HEK293 (cell line): ENCODE measurements at regions not wholly inside any gene's neighbourhood (a gene's known extent, or its start where the extent isn't known, plus 50 kb on each side); places are given as distances from the start of the nearest gene placed in this dataset.

Source experiments
- CTCF ChIA-PET: fragments of 350-600 bp; formaldehyde crosslinking; extraction: SDS; loops from one replicate; lab custom pipeline; 2021; ENCODE audit warnings: antibody characterized with exemption; lab: Yijun Ruan, JAX
- POLR2A ChIA-PET: fragments of 300-600 bp; formaldehyde crosslinking; extraction: SDS; loops from one replicate; lab custom pipeline; 2020; ENCODE audit warnings: antibody characterized with exemption, inconsistent platforms; lab: Yijun Ruan, JAX
- H3K27ac ChIP-seq: fragments of 200-500 bp; sonication (Bioruptor generic); 2 replicates; pipeline ENCODE4 v1.5.1; 2014; ENCODE audit warnings: low read depth, low read length, control low read depth, inconsistent platforms; ENCODE audit errors: extremely low read depth
- H3K36me3 ChIP-seq, 2 experiments: fragments of 200-500 bp in 1 of 2; sonication (Bioruptor generic) in 1 of 2; 1 replicate in 1 of 2; 2 replicates in 1 of 2; pipeline ENCODE4 v1.5.1; 2014 to 2017; ENCODE audit warnings: inconsistent platforms in 2 of 2, low read length in 2 of 2; ENCODE audit not compliant: control insufficient read depth in 2 of 2, insufficient read depth in 1 of 2
- H3K4me1 ChIP-seq: fragments of 200-500 bp; sonication (Bioruptor generic); 2 replicates; pipeline ENCODE4 v1.5.1; 2014; ENCODE audit warnings: mild to moderate bottlenecking, low read length, inconsistent platforms; ENCODE audit not compliant: control insufficient read depth, insufficient read depth
- H3K4me3 ChIP-seq: 2 replicates; pipeline ENCODE4 v1.5.1; 2011; ENCODE audit warnings: low read depth, mild to moderate bottlenecking, control low read depth, low read length, moderate library complexity
- H3K9me3 ChIP-seq: fragments of 200-500 bp; sonication (Bioruptor generic); 2 replicates; pipeline ENCODE4 v1.5.1; 2014; ENCODE audit warnings: low read depth, low read length, inconsistent platforms; ENCODE audit not compliant: control insufficient read depth, insufficient read depth
- ATF2 ChIP-seq: fragments of 450-650 bp; formaldehyde crosslinking; IDR thresholded peaks from 2 replicates; pipeline ENCODE4 v1.5.1; 2016; ENCODE audit warnings: missing biosample characterization, missing genetic modification characterization, low read depth
- KLF17 ChIP-seq: fragments of 450-650 bp; formaldehyde crosslinking; IDR thresholded peaks from 2 replicates; pipeline ENCODE4 v1.5.1; 2016; ENCODE audit warnings: missing biosample characterization, missing genetic modification characterization
- SCRT2 ChIP-seq: fragments of 450-650 bp; formaldehyde crosslinking; IDR thresholded peaks from 2 replicates; pipeline ENCODE4 v1.5.1; 2016; ENCODE audit warnings: missing biosample characterization, missing genetic modification characterization
- ZBTB11 ChIP-seq: fragments of 450-650 bp; formaldehyde crosslinking; conservative IDR thresholded peaks from 2 replicates; pipeline ENCODE4 v1.5.1; 2016; ENCODE audit warnings: low read depth, missing biosample characterization, missing genetic modification characterization
- ZBTB26 ChIP-seq: fragments of 450-650 bp; formaldehyde crosslinking; optimal IDR thresholded peaks from 2 replicates; pipeline ENCODE3; 2016; ENCODE audit warnings: missing biosample characterization, mild to moderate bottlenecking, missing genetic modification characterization
- ZFP69B ChIP-seq: fragments of 450-650 bp; formaldehyde crosslinking; IDR thresholded peaks from 2 replicates; pipeline ENCODE4 v1.5.1; 2016; ENCODE audit warnings: missing biosample characterization, missing genetic modification characterization
- ZNF184 ChIP-seq: fragments of 450-650 bp; IDR thresholded peaks from 2 replicates; pipeline ENCODE4 v1.5.1; 2018; ENCODE audit warnings: missing biosample characterization, mild to moderate bottlenecking, missing genetic modification characterization
- ZNF2 ChIP-seq: fragments of 450-650 bp; formaldehyde crosslinking; IDR thresholded peaks from 2 replicates; pipeline ENCODE4 v1.5.1; 2016; ENCODE audit warnings: missing biosample characterization, missing genetic modification characterization
- ZNF24 ChIP-seq: fragments of 450-650 bp; formaldehyde crosslinking; IDR thresholded peaks from 2 replicates; pipeline ENCODE4 v1.5.1; 2016; ENCODE audit warnings: missing biosample characterization, missing genetic modification characterization
- ZNF350 ChIP-seq: fragments of 450-650 bp; formaldehyde crosslinking; IDR thresholded peaks from 2 replicates; pipeline ENCODE4 v1.5.0; 2017; ENCODE audit warnings: missing biosample characterization, mild to moderate bottlenecking, missing genetic modification characterization
- ZNF48 ChIP-seq: fragments of 450-650 bp; formaldehyde crosslinking; IDR thresholded peaks from 2 replicates; pipeline ENCODE4 v1.5.1; 2016; ENCODE audit warnings: missing biosample characterization, missing genetic modification characterization
- ZNF544 ChIP-seq: fragments of 450-650 bp; formaldehyde crosslinking; IDR thresholded peaks from 2 replicates; pipeline ENCODE4 v1.5.0; 2017; ENCODE audit warnings: missing biosample characterization, missing genetic modification characterization
- ZNF664 ChIP-seq: fragments of 450-650 bp; formaldehyde crosslinking; IDR thresholded peaks from 2 replicates; pipeline ENCODE4 v1.5.1; 2016; ENCODE audit warnings: missing biosample characterization, missing genetic modification characterization
- ZNF791 ChIP-seq: fragments of 450-650 bp; formaldehyde crosslinking; IDR thresholded peaks from 2 replicates; pipeline ENCODE4 v1.5.1; 2016; ENCODE audit warnings: missing biosample characterization, missing genetic modification characterization
- ZNF837 ChIP-seq: fragments of 450-650 bp; formaldehyde crosslinking; IDR thresholded peaks from 2 replicates; pipeline ENCODE4 v1.5.1; 2016; ENCODE audit warnings: missing biosample characterization, missing genetic modification characterization
- ZXDB ChIP-seq: fragments of 450-650 bp; formaldehyde crosslinking; IDR thresholded peaks from 2 replicates; pipeline ENCODE4 v1.5.1; 2016; ENCODE audit warnings: missing biosample characterization, missing genetic modification characterization

GRCh38 chr18:75753753-75754152, 326.2 kb upstream of the SMIM21 start (continued):
- TF ChIP-seq ZNF544 (no peak), ZNF664 (tag by site-specific recombination) (no peak), ZNF350 (tag by site-specific recombination) (no peak), ZBTB26 (no peak), ZNF48 (no peak), SCRT2 (tag by site-specific recombination) (no peak), ZBTB11 (no peak), ZFP69B (no peak), ZNF837 (tag by site-specific recombination) (no peak), KLF17 (tag by site-specific recombination) (no peak)
- TF ChIP-seq, all 188 proteins: peak for 0

GRCh38 chr18:75752740-75753263, 325.3 kb upstream of the SMIM21 start:
- TF ChIP-seq ZXDB (tag by site-specific recombination) (no peak), ATF2 (tag by site-specific recombination) (no peak), ZNF791 (tag by site-specific recombination) (no peak)
- Histone ChIP-seq H3K4me3 (no peak overlapping the region), H3K9me3 (no peaks in the 10 kb centered on the region), H3K36me3 (no peaks in the 10 kb centered on the region), H3K4me1 (no peaks in the 10 kb centered on the region), H3K27ac (no peak overlapping the region)
- ChIA-PET POLR2A (no interaction called here), CTCF (interaction anchor here (0.6 kb wide), 1 partner anchor 10 kb away, joined by 3 read pairs; no protein-coding TSS in a partner anchor)

- Histone ChIP-seq H3K9me3 (no peaks in the 10 kb centered on the region), H3K4me3 (no peak overlapping the region), H3K27ac (no peak overlapping the region), H3K4me1 (no peaks in the 10 kb centered on the region), H3K36me3 (no peaks in the 10 kb centered on the region)
- ChIA-PET POLR2A (no interaction called here), CTCF (interaction anchor here (0.5 kb wide), 1 partner anchor 164 kb away, joined by 3 read pairs; no protein-coding TSS in a partner anchor)
- TF ChIP-seq ZNF24 (tag by site-specific recombination) (no peak), ZNF2 (tag by site-specific recombination) (no peak), ZNF184 (tag by site-specific recombination) (no peak)
Observed at GRCh38 chr18:75745147-75745546, 317.6 kb upstream of the SMIM21 start.
